HG03025 (cell line): ENCODE measurements at regions not wholly inside any gene's neighbourhood (a gene's known extent, or its start where the extent isn't known, plus 50 kb on each side); places are given as distances from the start of the nearest gene placed in this dataset.

Experiments used
- ATAC-seq: cut with Tn5 transposase; IDR thresholded peaks from one replicate; pipeline ENCODE4 v1.9.1; 2021; ENCODE audit warnings: mild to moderate bottlenecking, moderate library complexity; ENCODE audit not compliant: unreplicated experiment, low FRiP score

DNA sequence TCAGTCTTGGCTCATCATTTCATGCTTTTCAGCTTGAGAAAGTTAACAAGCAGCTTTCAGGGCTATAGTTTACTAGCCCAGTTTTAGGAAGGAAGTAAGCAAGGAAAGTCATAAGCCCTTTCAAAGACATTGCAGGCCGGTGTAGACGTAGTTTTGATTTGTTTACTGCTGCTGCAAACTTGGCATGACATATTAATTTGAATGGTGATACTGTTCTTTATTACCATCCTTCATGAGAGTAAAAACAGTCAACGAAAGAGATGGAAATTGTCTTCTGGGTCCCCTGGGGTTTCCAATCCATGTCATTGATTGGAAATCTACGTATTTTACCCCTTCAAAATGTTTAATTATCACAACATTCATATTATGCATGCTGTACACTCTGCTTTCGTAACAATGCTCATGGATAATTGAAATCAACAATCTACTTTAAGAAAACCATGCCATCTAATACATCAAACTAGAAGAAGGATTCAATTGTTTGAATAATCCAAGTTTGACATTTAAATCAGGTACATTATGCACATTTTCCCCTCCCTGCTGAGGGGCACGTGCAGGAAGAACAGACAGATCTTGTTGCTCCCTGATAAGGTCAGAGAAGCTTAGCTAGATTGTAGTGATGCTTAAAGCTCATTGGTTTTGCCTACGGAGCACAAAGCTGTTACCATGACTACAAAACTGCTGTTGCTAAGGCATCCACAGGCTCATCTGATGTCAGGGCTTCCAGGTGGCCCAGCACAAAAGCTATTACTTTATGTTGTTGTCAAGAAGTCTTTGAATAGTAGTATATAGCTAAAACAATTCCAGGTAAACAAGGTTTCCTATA is 139.9 kb upstream of the PRLR start:
- no peak for ATAC-seq

DNA sequence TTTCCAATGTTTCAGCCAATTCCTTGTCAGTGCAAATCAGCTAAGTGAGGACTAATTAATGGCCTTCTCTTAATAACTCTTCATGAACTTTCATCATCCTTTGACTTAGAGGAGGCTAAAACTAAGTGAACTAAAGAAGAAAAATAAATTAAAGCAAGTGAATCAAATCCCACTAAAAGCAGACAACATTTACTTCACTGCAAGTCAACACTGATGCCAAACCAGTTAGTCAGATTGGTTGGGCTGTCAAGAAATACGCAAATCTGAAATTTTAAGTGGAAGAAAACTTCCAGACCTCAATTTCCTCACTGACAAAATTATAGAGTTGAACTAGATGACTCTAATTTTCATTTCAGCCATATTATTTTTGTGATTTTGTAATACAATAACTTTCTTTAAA is 137.2 kb upstream of the PRLR start:
- no peak for ATAC-seq

DNA sequence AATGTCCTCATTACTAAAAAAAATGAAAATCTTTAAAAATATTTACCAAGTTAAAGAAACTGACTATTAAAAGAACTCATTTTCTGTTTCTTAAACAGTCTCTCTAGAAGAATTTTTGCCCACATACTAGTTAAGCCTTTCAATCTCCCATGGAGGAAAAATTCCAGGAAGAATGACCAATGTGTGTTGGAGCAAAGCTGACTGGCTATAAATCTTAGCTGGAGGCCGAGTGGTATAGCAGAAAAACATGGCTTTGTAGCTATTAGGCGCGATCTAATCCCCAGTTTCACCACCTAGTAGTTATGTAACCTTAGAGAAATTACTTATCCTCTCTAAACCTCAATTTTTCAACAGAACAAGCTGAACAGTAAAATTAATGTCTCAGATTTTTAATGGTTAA is 135.5 kb upstream of the PRLR start:
- ATAC-seq, result no peak

DNA sequence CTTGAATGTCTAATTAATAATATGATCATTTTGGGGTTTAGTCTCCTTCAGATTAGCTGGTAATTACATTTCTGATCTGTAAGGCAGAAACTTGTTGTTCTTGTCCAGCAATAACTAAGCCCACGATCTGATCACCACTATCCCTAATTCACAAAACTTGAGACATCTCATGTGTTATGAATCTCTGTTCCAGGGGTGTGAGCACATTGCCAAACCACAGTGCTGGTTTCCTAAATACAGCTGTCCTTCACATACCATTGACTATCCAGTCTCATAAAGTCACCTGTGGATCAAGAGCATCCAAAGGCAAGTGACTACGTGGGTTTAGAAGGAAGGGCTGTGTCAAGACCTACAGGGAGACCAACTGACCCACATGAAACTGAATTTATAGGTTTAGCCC is 134.1 kb upstream of the PRLR start:
- ATAC-seq, result no peak

DNA sequence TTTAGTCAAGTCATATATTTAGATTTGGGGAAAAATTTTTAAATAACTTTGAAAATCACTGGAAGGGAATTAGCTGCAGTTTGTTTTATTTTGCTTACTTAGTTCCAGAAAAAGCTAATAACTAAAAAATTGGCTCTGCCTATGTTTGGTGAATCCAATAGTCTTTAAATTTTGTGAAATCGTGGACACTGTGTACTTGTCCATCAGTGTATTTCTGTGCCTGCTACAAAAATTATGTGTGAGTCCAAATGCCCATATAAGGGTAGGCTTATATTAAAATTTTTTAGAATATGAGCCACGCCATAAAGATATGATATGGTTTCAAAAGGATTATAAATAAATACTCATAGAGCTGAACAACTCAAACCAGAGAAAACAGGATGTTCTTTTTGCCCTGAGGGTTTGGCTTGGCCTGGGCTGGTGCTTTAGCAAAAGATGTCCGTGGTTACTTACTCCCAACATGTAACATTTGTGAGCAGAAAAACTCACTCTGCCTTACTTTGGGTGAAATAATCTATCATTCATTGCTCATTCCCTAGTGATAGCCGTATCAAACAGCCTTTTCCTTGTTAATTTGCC is 133.2 kb upstream of the PRLR start:
- ATAC-seq, result no peak

DNA sequence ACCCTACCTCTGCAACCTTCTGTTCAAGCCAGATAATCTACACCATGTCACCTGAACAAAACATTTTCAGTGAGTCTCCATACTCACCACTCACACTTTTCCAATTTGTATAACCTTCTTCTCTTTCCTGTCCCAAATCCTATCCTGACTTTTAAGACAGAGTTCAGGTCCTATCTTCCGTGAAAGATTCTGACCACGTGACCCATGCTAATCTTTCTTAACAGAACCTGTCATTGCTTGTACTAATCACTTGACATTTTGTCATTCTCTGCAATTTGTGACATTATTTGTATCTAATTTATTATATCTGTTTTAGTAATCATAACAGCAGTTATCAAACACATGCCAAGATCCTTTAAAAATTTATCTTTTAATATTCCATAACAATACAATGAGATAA is 132.5 kb upstream of the PRLR start:
- no peak for ATAC-seq

DNA sequence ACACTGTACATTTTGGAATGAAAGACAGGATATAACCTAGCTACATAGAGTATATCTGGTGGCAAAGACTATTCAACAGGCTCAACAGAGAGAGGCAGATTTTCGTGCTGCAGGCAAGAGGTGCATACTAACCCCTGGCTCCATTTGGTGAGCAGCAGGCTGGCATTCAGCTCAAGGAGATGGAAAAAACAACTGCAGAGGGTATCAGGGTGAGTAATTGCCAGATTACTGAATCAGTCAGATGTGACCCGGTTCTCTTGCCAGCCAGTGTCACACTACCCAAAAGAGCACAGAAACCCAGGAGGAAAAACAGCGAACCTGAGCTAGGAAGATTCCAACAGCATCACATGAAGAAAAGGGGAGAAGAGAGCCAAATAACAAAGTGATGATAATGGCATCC is 130.4 kb upstream of the PRLR start:
- ATAC-seq, result no peak

DNA sequence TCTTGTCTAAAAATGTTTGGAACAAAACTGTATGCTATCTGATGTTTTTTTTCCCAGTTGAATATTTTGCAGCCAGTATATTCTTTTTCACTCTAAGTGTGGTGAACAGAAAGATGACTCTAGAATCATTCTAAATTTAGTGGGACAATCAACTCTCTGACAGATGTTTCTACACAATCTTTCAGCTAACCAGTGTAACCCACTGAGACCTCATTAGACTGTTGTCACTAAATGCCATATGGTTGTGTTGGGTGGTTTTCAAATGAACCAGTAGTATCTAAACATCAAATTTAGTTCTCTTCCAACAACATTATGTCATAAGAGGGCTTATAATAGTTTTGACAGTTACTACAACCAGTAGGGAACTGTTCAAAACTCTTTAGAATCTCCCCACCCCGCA is 129.6 kb upstream of the PRLR start:
- ATAC-seq, result no peak

DNA sequence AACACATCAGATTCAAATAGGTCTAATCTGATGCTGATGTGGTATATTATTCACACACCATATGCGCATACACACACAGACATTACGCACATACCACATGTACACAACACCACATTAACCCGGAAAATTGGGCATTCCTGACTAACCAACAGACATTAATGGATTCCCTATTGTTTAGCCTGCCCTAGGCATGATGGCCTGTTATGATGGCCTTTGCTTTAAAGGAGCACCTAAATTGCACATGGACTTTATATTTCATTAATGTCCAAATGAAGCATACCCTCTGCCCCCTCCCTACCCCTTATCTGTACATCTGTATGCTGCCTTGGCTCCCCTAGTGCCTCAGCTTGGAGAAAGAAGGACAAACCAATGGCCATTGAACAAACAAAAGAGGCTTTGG is 127.7 kb upstream of the PRLR start:
- no peak for ATAC-seq

DNA sequence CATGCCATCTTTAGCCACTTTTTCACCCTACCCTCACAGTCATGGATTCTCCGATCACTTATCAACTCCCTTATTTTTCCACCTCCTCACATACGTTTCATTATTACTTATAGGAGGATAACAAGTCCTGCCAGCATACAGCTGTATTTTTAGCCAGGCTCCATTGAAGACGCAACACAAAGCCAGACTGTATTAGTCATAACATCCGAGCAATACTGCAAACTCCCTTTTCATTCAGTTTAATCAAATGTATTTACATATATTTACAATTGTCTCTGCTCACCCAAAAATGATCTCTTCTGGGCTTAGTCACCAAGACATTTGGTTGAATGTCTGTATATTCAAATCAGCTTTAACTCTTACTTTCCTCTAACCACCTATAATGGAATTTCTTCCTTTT is 126.4 kb upstream of the PRLR start:
- no peak for ATAC-seq

DNA sequence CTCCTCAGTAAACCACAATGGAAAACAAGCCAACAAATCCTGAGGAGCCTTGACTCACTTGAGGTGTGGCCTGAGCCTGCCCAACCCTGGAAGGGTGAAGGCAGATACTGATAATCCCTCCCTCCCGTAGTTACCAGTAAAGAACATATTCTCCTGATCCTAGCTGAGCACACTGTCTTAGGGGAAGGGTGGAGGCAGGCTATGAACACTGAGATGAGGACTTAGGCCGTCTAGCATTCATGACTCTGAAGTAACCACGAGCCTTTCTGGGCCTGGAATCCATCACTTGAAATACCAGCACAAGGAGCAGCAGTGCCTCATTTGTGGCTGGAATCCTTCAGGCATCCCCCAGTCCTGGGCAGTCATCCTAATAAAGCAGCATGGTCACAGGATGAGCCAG is 124.5 kb upstream of the PRLR start:
- no peak for ATAC-seq

DNA sequence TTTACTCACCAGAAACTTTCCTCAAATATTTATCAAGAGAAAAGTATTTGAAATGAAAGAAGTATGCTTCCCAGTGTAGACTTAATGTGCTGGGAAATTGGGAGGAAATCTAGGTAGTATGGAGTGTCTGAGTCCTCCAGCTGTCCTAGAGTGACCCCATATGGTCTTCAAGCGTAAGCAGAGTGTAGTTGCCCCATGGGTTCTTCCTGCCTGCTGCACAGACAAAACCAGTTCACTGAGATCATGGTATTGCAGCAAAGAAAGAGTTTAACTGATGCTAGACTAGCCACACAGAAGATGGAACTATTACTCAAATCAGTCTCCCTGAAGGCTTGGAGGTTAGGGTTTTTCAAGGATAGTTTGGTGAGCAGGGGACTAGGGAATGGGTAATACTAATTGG is 114.9 kb upstream of the PRLR start:
- ATAC-seq, result no peak

DNA sequence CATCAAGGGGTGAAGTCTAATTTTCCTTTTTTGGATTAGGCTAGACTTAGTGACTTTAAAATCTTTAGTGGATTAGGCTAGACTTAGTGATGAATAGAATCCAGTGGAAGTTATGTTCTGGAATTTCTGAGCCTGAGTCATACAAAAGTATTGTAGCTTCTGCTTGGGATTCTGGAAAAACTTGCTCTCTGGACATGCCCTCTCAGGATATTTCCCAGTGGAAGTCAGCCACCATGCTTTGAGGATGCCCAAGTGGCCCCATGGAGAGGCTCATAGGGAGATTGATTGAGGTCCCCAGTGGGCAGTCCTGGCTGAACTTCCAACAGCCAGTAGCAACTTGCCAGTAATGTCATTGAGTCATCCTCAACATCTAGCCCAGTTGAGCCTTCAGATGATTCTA is 112.4 kb upstream of the PRLR start:
- no peak for ATAC-seq

DNA sequence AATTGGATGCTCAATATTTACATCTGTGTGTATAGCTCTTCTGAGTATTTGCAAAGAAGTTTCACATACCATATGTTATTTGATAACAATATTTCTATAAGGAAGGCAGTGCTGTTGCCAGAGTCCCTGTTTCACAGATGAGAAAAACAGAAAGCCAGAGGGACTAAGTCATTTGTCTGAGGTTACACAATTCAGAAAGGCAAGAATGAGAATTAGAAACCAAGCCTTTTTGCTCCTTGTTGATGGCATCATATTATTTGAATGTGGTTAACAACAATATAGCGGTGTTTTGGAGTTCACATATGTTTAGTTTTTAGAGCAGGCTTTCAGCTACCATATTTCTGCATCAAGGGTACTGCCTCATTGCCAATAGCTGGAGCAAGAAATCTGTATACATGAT is 110.9 kb upstream of the PRLR start:
- ATAC-seq, result no peak

DNA sequence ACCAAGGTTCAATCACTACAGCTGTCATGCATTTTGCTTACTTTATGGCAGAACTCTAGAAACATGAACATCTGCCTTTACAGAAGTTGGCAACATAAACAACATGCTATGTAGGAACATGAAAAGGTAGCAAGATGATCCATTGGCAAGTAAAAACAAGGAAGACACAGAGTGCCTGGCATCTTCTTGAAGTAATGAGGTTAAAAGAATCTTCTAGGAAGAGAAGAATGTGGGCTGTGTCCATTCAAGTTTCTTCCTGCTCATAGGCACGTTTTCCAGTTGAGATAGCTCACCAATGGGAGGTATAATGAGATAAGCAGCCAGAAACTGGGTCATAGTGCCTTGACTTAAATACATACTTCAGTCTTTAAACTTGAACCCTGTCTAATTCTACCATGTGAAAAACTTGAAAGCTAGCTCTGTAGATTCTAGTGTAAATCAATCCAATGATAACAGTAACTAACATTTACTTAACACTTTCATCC is 109.4 kb upstream of the PRLR start:
- no peak for ATAC-seq

DNA sequence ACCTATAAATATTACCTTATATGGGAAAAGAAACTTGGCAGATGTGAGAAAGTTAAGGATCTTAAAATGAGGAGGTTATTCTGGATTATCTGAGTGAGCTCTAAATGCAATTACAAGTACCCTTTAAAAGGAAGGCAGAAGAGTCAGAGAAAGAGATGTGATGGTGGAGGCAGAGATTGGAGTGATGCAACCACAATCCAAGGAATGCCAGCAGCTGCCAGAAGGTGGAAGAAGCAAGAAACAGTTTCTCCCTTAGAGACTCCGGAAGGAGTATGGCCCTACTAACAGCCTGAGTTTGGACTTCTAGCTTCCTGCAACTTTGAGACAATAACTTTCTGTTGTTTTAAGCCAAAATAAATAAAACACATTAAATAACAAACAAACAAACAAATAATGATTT is 108.7 kb upstream of the PRLR start:
- no peak for ATAC-seq

DNA sequence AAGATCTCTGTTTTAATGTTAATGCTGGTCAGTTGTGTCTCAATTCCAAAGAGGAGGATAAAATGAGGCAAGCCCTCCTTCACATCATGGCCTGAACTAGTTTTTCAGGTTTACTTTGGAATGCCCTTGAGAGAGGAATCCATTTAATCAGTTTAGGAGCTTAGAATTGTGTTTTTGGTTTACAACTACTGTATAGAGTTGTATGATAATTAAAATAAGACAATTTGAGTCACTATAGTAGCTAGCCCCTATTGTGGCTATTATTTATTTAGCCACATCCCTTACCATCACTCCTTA is 107.8 kb upstream of the PRLR start:
- ATAC-seq, result no peak

DNA sequence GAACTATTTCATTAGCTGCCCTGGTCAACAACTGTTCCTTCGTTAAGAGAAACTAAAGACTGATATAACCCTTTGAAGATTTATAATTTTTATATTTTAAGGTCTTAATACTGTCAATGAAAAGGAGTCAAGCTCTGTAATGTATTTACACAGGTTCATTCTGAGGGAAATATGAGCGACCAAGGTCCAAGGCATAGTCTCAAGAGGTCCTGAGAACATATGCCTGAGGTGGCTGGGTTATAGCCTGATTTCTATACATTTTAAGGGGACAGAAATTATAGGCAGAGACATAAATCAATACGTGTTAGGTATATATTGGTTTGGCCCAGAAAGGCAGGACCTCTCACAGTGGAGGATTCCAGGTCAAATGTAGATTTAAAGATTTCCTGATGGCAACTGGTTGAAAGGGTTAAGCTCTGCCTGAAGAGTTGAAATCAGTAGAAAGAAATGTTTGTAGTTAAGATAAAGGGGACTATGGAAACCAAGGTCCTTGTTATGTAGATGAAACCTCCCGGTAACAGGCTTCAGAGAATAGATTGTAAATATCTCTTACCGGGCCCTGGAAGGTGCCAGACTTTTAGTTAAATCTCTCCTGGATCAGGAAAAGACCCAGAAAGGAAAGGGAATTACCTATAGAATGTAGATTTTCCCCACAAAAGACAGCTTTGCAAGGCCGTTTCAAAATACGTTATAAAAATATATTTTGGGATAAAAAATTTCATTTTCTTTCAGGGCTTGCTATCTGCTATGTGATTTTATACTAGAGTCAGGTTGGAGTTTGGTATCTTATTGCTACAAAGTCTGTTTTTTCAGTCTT is 107.3 kb upstream of the PRLR start:
- no peak for ATAC-seq

DNA sequence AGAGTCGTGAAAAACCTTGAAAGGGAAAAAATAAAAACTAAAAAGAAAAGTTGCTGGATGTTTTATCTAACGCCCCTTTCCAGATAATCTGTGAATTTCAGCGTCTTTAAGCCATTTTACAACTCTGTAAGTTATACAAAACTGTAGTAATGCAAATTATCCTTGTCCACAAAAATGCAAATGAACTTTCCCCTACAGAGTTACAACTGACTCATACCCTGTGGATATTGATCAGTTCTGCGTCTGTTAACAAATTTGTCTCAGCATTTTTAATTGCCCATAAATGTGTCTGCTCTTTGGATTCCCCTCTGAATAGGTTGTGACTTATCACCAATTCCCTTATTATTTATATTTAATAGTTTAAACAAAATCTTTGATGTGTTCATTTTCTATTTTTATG is 105.9 kb upstream of the PRLR start:
- ATAC-seq, result no peak

DNA sequence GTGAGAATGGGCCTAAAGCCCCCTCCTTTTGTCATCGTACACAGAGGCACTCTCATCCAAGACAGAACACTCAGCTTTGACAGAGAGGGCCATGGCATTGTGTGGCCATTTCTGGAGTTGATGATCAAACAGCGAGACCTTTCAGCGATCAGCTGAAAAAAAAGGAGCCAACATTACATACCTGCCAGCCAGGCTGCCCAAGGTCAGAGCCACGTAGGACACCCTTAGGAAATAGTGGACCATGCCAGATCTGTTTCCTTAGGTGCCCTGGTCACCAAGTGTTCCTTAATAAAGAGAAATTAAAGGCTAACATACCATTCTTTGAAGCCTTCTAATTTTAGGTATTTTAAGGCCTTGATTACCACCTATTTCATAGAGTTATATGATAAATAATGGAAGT is 105.5 kb upstream of the PRLR start:
- no peak for ATAC-seq

DNA sequence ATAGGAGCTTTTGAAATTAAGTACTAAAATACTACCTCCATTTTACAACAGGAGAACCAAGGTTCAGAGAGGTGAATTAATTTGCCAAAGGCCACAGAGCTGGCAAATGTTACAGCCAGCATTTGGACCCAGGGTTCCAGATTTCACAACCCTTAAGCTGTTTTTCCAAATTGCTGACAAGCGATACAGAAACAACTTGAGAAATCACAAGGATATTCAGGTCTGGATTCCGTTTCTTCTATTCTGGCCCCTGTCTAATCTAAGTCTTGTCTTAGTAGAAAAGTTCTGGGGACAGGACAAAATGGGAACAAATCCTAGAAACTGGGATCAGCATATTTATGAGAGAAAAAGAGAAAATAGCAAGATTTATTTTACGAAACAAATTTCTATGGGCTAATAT is 103.1 kb upstream of the PRLR start:
- no peak for ATAC-seq
